ENCODE measurements at regions not wholly inside any gene's neighbourhood (a gene's known extent, or its start where the extent isn't known, plus 50 kb on each side); places are given as distances from the start of the nearest gene placed in this dataset.
A peak's percentile ranks its signal among the peaks of the same experiment; 100 is the strongest.
"Not testable (repeated sequence)": the region's sequence is repeated elsewhere in the genome, so short reads cannot be mapped to it uniquely, and the experiment has no call there.

DNA sequence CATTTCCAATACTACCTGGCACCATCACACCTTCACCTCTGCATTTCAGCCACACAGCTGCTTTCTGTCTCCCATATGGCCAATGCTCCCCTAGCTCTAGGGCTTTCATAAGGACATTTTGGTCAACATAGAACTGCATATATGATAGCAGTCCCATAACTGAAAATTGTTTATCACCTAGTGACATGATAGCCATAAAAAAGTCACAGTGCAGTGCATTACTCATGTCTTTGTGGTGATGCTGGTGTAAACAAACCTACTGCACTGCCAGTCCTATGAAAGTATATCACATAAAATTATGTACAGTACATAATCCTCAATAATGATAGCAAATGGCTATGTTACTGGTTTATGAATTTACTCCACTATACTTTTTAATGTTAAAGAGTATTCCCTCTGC lies 221.0 kb downstream of the NAF1 start:
- FAIRE-seq (no peak), DNase-seq (ENCODE audit: low spot score) (no peak)

DNA sequence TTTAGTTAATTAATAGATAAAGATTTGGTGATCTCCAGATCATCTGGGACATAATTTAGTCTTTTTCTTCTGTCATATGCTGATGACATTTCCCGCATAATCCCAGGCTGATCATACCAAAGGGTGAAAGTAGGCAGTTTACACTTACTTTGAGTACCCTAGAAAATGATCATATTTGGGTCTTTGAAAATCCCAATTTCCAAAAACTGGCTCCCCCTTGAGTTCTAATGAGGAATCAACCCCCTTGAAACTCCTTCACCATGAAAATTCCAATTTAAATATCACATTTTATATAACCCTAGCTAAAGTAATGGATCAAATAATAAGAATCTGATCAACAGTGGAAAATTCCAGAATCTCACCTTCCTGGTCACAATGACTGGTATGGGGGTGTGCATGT lies 223.4 kb downstream of the NAF1 start:
- FAIRE-seq (no peak), DNase-seq (ENCODE audit: low spot score) (no peak)

DNA sequence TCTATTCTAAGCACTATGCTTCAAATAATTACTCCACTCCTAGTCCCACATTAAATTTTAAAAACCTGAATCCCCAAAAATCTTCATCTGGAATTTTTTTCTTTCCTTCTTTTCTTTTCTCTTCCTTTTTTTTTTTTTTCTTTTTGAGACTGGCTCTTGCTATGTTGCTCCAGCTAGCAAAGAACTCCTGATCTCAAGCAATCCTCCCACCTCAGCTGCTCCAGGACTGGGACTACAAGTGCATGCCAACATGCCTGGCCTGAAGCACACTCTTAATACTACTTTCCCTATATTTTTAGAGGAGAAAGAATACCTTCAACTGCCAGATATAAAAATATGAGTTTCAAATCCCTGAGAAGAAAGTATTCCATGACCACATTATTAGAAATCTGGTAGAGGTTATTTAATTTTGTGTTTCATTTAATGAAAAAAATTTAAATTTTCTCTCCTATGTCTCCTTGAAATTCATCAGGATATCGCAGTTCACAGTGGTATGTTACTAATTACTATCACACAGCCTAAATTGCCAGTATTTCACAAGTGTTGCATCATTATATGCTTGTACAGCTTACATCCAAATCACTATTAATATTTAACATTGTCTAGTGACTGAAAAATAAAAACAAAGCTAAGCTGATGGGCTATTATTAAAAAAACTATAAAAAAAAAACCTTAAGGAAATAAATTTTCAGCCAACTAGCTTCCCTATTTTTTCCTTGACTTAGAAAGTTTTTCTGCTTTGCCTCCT lies 227.8 kb downstream of the NAF1 start:
- DNase-seq (ENCODE audit: low spot score) (no peak), FAIRE-seq (no peak)

DNA sequence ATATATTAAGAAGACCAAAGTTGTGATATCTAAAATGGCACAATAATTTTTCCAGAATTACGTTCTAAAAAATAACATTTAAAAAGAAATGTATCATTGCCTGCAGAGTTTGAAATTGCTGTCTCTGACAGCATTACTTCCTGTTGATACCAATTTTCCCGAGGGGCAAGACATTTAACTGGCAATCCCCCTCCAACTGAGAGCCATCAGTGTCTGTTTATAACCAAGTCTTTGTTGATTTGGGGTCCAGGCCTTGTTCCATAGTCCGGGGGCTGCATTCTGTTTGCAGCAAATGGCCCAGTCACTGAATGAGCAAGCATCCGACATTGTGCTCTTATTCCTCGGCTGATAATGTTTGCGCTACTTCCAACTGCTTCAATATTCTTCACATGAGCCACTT lies 231.5 kb downstream of the NAF1 start:
- no peak for FAIRE-seq
- DNase-seq (ENCODE audit: low spot score), result no peak

DNA sequence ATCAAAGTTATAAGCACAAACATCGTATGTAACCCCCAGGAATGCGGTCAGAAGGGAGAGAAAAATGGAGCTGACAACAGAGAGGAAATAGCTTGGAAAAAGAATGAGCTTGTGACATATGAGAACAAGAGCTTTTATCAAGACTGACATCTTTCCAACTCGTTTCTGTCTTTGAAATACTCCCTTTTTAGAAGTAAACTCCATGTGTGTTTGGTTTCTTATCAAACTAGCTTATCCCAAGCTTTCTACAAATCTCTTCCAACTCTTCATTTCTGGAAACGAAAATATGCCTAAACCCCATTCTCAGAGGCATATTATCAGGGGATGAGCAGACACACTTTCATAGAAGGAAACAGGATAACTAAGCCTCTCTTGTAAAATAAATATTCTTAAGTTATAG lies 235.4 kb downstream of the NAF1 start:
- DNase-seq (ENCODE audit: low spot score), result no peak
- FAIRE-seq, result no peak

DNA sequence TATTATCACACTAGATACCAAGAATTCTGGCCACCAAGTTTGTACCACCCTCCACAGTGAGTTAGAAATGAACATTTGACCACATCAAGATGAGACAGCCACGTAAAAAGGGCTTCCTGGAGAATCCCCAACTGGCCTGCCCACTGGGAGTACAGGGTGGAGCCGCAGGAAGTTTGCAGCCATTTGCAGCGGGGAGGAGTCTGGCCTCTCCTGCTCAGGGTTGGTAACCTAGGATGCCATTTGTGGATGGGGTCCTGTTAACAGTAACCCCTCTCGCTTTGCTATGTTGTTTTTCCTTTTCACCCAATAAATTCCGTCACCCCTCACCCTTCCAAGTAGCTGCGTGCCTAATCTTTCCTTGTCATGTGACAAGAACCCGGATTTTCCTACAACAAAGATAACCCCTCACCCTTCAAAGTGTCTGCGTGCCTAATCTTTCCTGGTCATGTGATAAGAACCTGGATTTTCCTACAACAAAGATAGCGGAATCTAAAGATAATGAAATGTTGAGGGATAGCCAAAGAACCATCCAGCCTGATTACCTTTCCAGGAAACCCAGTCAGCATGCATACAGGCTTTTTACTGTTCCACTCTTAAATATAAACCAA lies 245.4 kb downstream of the NAF1 start:
- no peak for FAIRE-seq
- DNase-seq (ENCODE audit: low spot score), result no peak

DNA sequence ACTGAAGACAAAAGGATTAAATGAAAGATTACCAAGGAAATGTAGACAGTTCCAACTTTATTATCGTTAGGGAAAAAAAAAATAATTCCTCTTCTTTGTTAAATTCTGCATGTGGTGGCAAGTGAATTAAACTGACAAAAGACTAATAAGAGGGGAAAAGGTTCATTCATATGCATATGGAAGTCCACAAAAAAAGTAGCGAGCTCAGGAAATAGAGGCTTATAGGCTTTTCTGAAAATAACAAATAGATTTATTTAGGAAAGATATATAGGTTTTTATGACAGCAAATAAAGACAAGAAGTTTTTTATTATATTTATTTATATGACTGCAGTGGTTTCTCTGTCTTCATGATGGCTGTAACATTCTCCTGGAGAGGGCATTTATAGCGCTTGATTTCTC lies 246.0 kb downstream of the NAF1 start:
- DNase-seq (ENCODE audit: low spot score), result no peak
- FAIRE-seq, result no peak

DNA sequence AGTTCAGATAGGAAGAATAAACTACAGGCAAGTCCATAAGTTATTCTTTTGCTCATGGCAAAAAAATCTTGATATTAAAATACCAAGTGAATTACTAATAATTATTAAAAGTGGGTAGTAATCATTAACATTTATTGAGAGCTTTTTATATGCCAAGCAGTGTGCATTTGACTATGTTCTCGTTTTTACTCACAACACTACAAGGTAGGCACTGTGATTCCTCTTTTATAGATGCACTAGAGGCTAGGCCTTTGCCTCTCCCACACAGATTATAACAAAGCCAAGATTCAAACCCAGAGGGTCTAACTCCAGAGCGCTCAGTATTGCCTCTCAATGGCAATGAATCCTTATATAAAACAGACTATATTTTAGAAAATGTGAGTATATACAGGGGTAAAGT lies 254.2 kb downstream of the NAF1 start:
- FAIRE-seq (no peak), DNase-seq (ENCODE audit: low spot score) (no peak)

DNA sequence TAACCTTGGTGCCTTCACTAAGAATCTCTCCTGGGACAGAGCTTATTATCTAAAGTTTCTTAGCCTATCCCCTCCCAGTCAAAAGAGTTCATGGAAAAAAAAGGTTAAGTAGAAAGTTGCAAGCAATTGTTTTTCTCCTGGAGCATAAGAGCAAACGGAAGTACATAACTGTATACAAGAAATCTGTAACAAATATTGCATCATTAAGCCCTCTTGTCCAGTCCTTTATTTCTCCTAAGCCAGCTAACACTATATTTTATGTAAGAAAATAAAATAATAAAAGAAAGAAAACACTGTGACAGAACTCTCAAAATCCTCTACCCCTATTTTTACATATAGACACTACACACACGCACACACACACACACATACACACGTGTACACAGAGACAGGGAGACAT lies 255.3 kb downstream of the NAF1 start:
- FAIRE-seq (no peak), DNase-seq (ENCODE audit: low spot score) (no peak)

DNA sequence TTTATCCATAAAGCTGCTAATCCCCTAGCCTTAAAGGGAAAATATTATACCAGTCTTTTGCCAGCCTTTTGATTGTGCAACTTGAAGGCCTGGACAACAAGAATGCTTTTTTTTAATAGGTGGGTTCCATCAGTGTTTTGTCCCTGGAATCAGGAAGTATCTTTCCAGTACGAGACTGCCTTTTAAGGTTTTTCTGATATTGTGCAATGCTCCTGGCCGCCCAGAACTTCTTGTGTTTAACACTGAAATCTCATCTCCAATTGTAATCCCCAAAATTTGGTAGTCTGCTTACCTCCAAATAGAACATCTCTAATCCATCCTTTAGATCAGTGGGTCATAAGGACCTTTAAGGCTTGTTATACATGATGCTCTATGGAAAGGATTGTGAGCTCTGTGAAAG lies 256.7 kb downstream of the NAF1 start:
- DNase-seq (ENCODE audit: low spot score), result no peak
- FAIRE-seq, result no peak

DNA sequence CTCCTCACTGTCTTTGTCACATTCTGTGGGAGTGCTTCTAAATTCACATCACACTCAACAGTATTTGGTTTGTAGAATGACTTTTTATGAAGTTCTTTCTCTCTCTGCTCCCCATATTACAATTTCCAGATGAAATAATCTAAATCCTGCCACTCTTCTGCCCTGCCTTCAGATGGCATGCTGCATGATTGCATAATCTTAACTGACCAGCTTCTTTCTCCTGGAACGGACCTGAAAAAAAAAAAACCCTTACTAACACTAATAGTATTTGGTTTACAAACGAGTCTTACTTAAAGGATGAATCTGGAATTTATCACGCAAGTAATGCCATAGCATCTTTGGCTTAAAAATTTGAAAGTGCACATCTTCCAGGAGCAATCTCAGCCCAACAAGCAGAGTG lies 272.3 kb downstream of the NAF1 start:
- DNase-seq (ENCODE audit: low spot score), result no peak
- no peak for FAIRE-seq

DNA sequence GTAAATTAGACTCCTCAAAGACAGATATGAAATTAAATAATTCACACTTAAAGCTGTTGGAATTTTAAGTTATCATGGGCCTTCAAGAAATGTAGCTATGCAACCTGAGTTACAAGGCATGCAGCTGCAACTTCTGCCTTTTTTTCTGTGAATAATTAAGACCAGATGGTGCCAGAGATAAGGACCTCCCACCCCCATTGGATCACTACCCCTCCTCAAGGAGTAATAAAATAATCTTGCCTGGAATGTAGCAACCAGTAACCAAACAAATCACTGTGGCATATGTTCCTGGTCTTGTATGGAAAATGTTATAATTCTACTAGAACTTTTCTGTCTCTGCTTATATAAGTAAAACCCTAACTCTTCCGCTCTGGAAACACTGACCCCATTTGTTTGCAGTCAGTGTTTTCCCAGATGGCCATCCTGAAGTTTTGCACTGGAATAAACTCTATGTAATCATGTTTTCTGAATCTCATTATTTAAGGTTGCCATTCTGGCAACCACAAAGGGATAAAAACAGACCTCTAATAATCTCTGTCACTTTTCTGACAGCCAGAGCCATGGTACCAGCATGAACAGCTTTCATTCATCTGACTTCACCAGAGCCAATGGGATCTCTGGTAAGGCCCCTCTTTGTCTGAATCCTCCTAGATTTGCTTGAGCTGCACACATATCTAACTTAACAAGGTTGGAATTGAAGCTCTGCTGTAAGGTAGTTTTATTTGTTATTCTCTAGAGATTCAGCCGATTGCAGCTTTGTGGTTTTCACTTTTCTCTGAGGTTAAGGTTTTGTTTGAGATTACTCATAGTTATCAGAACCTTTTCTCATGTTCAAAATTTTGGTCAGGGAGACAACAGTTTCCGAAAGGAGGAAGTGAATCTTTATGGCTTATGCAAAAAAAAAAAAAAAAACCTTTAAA lies 274.6 kb downstream of the NAF1 start:
- peak; percentile 7 for DNase-seq (ENCODE audit: low spot score)
- no peak for FAIRE-seq

DNA sequence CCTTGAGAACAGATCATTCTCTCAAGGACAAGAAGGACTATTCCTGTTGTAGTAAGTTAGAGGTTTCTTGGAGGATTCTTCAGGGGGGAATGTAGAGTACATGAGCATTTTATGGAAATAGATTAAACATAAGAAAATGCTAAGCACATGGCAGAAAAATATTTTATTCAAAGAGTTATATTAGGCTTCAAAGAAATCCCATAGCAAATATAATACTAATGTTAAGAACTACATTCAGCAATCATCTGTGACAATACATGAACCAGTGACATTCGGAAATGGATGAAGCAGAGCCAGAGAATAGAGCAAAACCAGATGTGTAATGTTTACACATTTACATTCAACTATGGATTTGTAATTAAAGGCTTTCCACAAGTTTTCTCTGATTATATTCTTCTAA lies 288.6 kb downstream of the NAF1 start:
- no peak for FAIRE-seq

DNA sequence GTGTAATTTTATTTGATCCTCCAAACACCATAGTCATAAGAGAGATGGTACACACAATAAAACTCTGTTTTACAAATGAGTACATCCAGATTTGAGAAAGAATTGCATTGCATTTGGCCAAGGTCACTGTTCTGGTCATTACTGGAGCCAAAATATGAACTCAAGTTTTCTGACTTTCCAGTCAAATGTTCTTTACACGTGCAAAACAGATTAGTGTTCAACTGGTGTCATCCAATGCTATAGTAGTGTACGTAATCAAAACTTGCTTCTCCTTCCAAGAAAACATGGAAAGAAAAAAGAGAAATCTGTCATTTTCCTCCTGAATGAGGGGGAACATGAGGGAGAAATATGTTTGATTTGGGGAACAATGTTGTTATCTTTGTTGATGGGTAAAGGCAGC lies 291.9 kb downstream of the NAF1 start:
- no peak for FAIRE-seq
- DNase-seq (ENCODE audit: low spot score), result no peak

More for the DNA sequence above, 288.6 kb downstream of the NAF1 start:
- DNase-seq (ENCODE audit: low spot score), result no peak

DNA sequence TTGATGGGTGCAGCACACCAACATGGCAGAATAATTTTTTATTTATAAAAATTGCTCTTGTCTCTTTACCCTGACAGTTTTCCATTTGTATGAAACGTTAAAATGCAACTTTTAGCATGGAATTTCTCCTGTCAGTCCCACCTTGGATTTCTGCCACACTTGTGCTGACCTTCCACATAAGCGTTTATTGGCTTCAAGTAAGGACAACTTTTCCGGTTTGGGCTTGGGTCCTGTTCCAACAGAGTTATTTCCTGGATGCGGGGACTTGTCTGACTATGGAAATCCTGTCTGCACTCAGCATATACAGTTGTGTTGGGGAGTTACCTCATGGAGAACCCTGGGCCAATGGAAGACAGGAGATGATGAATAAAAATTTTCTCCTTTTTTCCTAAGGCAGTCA lies 294.7 kb downstream of the NAF1 start:
- FAIRE-seq, result no peak
- no peak for DNase-seq (ENCODE audit: low spot score)

DNA sequence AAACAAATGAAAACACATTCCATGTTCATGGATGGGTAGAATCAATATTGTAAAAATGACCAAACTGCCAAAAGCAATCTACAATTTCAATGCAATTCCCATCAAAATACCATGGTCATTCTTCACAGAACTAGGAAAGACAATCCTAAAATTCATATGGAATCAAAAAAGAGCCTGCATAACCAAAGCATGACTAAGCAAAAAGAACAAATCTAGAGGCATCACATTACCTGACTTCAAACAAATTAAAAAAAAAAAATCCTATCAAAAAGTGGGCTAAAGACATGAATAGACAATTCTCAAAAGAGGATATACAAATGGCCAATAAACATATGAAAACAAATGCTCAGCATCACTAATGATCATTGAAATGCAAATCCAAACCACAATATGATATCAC lies 297.5 kb downstream of the NAF1 start:
- no peak for FAIRE-seq

DNA sequence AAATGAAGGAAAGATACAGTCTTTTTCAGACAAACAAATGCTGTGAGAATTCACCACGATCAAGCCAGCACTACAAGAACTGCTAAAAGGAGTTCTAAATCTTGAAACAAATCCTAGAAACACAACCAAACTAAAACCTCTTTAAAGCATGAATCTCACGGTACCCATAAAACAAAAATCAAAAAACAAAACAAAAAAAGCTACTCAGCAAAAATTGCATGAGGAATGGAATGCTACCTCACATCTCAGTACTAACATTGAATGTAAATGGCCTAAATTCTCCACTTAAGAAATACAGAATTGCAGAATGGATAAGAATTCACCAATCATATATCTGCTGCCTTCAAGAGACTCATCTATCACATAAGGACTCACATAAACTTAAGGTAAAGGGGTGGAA lies 300.1 kb downstream of the NAF1 start:
- FAIRE-seq, result no peak

More for the DNA sequence above, 297.5 kb downstream of the NAF1 start:
- DNase-seq (ENCODE audit: low spot score), result no peak

DNA sequence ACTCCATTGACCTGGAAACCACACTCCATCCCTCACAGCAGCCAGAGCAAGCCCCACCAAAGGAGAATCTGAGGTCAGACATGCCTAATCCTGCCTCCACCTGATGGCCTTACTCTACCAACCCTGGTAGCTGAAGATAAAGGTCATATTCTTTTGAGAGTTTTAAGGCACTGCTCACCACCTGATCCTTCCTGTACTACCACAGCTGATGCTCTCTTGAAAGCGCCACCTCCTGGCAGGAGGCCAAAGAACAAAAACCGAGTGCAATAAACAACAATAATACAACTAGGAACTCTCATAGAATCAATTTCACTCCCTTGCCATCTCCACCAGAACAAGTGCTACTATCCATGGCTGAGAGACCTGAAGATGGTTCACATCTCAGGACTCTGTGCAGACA lies 301.6 kb downstream of the NAF1 start:
- FAIRE-seq (no peak), DNase-seq (ENCODE audit: low spot score) (no peak)

More for the DNA sequence above, 300.1 kb downstream of the NAF1 start:
- no peak for DNase-seq (ENCODE audit: low spot score)

DNA sequence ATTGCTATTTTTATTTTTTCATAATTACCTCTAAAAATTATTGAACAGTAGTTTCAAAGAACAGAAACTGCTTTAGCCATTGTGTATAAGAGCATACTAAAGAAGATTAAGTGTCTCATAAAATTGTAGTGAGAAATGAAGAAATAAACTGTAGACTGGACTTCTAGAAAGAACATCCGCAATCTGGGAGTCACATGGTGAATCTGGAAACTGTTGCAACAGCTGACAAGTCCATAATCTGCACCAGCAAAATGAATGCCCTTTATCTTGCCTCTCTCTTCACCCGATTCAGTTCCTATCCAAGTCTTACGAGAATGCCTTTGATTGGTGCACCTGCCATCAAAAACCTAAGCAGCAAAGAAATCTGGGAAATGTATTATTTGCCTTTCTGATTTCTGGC lies 312.9 kb downstream of the NAF1 start:
- FAIRE-seq, result no peak
- DNase-seq (ENCODE audit: low spot score), result no peak

DNA sequence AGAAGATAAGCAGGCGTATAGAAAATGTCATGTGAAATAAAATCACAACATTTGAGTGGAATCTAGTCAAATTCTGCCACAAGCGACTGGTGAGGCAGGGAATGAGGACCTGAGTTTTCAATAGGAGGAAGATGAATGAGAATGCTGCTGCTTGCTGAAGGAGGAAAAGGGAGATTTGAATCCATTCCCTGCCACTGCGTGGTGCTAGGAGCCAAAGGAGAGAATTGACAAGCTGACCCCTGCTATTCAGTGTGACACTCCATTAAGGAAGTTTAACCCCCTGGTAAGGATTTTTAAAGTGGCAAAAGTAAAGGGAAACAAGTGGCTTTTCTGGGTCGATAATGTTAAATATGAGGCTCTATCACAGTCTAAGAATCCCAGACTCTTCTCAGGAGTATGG lies 314.0 kb downstream of the NAF1 start:
- no peak for DNase-seq (ENCODE audit: low spot score)
- FAIRE-seq, result no peak

DNA sequence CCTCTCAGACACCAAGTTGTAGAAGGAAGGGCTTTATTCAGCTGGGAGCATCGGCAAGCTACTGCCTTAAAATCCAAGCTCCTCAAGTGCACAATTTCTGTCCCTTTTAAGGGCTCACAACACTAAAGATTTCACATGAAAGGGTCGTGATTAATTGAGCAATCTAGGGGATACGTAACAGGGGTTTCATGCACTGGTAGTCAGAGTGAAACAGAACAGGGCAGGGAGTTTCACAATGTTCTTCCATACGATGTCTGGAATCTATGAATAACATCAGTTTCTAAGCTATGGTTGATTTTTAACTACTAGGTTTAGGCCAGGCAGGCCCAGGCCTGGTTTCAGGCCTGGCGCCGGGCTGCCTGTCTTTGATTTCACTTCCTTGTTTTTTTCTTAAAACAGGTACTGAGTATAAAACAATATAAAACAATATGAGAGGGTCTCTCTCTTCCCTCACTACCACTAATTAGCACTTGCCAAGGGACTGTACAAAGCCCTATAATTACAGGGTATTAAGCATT lies 315.4 kb downstream of the NAF1 start:
- DNase-seq (ENCODE audit: low spot score); FAIRE-seq: not testable (repeated sequence)

DNA sequence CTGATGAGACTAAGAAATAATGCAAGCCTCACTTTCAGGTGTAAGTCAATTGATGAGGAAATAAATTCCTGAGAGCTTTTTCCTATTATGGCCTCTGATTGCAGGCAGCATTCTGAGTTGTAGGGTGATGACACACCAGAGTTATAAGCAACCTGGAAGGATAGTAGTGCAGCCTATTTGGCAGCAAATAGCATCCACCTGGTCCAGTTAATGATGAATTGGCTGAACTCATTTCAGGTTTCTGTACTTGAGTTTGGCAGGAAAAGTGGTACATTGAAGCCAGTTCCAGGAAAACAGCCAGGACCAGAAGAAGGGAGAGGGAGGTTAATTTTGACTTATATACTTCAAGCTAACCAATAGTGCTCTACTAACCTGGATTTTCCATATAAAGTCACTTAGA lies 316.8 kb downstream of the NAF1 start:
- no peak for FAIRE-seq
- DNase-seq (ENCODE audit: low spot score), result no peak

All from urothelium cell line (cell line).